Mucosa of rectum (tissue), 2 donors: ENCODE measurements at regions not wholly inside any gene's neighbourhood (a gene's known extent, or its start where the extent isn't known, plus 50 kb on each side); places are given as distances from the start of the nearest gene placed in this dataset.
A peak's percentile ranks its signal among the peaks of the same experiment; 100 is the strongest.

Experiments
- H3K27ac ChIP-seq, 2 donors: one replicate each; pipeline ENCODE4 v1.7.0; 2013; ENCODE audit warnings: inconsistent platforms in 2 of 2, low read depth in 2 of 2, low read length in 2 of 2
- H3K27me3 ChIP-seq, 2 donors: one replicate each; pipeline ENCODE4 v1.7.0; 2013; ENCODE audit warnings: low read length in 2 of 2; ENCODE audit not compliant: control insufficient read depth in 2 of 2, insufficient read depth in 2 of 2
- H3K36me3 ChIP-seq, 2 donors: one replicate each; pipeline ENCODE4 v1.7.0; 2013; ENCODE audit warnings: low read length in 2 of 2; ENCODE audit not compliant: control insufficient read depth in 2 of 2, insufficient read depth in 2 of 2
- H3K4me1 ChIP-seq, 2 donors: one replicate each; pipeline ENCODE4 v1.7.0; 2013; ENCODE audit warnings: low read length in 2 of 2, mild to moderate bottlenecking in 1 of 2; ENCODE audit not compliant: control insufficient read depth in 2 of 2, insufficient read depth in 2 of 2
- H3K4me3 ChIP-seq, 2 donors: one replicate each; pipeline ENCODE4 v1.7.0; 2013; ENCODE audit warnings: low read length in 2 of 2
- H3K9ac ChIP-seq, 2 donors: one replicate each; pipeline ENCODE4 v1.7.0; 2013; ENCODE audit warnings: low read length in 2 of 2, low read depth in 1 of 2, mild to moderate bottlenecking in 1 of 2
- H3K9me3 ChIP-seq, 2 donors: one replicate each; pipeline ENCODE4 v1.7.0; 2013; ENCODE audit warnings: low read length in 2 of 2; ENCODE audit not compliant: control insufficient read depth in 2 of 2
- donor health status: healthy.
- donor health status: Normal muscosa, but diverticular disease.

- H3K9me3 ChIP-seq, result peaks cover 0 to 1% of the 10 kb centered on the region in 2 donors
- no peaks in the 10 kb centered on the region for H3K4me1 ChIP-seq
- H3K36me3 ChIP-seq, result no peaks in the 10 kb centered on the region
- no peak overlapping the region for H3K9ac ChIP-seq
- H3K4me3 ChIP-seq, result no peak overlapping the region
- H3K27ac ChIP-seq, result no peak overlapping the region
- H3K27me3 ChIP-seq, result no peaks in the 10 kb centered on the region
Observed at GRCh38 chr21:35119501-35120047, 70.5 kb upstream of the RUNX1 start.

DNA sequence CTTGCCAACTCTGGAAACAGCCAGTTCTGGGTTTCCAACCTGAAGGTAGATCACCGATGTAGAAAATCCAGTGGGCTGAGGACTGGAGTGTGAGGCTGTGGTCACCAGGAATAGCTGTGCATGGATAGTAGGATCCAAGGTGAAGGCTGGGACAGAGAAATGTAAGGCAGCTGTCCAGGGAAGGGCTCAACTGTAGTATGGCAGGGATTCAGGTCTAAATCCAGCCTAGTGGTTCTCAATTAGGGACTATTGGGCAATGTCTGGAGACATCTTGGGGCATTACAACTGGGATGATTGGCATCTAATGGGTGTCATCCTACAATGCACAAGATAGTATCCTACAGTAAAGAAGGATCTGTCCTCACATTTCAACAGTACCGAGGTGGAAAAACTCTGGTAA lies 67.7 kb upstream of the RUNX1 start:
- no peaks in the 10 kb centered on the region for H3K27me3 ChIP-seq
- no peaks in the 10 kb centered on the region for H3K9me3 ChIP-seq
- no peaks in the 10 kb centered on the region for H3K36me3 ChIP-seq
- H3K9ac ChIP-seq, result no peak overlapping the region
- H3K27ac ChIP-seq, result no peak overlapping the region
- H3K4me1 ChIP-seq, result no peaks in the 10 kb centered on the region
- H3K4me3 ChIP-seq, result no peak overlapping the region

DNA sequence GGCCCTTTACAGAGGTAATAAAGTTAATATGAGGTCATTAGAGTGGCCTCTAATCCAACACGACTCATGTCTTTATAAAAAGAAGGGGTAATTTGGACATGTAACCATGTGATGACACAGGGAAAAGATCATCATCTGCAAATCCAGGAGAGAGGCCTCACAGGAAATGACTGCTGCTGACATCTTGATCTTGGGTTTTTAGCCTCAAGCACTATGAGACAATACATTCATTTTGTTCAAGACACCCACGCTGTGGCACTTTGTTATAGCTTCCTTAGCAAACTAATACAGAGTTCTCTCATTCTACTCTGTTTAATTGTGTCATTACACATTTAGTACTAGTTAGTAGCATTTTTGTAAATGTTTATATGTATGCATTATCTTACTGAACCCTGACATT lies 64.0 kb upstream of the RUNX1 start:
- Histone ChIP-seq H3K27ac (no peak overlapping the region), H3K27me3 (no peaks in the 10 kb centered on the region), H3K9me3 (no peaks in the 10 kb centered on the region), H3K4me3 (no peak overlapping the region), H3K4me1 (no peaks in the 10 kb centered on the region), H3K9ac (no peak overlapping the region), H3K36me3 (no peaks in the 10 kb centered on the region)

GRCh38 chr21:35111321-35111930 lies 62.3 kb upstream of the RUNX1 start:
- H3K27ac ChIP-seq, result no peak overlapping the region
- no peaks in the 10 kb centered on the region for H3K9me3 ChIP-seq
- no peaks in the 10 kb centered on the region for H3K36me3 ChIP-seq
- no peak overlapping the region for H3K9ac ChIP-seq
- H3K4me1 ChIP-seq, result no peaks in the 10 kb centered on the region
- no peak overlapping the region for H3K4me3 ChIP-seq
- H3K27me3 ChIP-seq, result no peaks in the 10 kb centered on the region

DNA sequence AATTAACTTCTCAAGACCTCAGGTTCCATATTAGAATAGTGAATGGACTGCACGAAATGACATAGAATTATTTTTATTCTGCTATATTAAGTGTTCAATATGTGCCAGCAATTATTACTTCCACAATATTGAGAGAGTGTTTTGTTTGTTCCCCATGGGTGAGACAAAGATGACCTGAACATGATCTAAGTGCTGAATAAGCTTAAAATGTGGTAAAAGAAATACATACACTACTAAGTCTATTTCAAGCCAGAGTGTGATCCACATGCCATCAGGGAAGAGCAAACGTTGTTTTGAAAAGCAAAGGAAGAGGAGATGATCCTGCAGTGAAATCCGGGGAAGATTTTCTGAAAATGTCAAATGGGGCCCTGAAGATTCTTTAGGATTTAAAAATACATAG lies 59.8 kb upstream of the RUNX1 start:
- H3K4me3 ChIP-seq, result no peak overlapping the region
- H3K4me1 ChIP-seq, result no peaks in the 10 kb centered on the region
- H3K27ac ChIP-seq, result no peak overlapping the region
- H3K9ac ChIP-seq, result no peak overlapping the region
- H3K27me3 ChIP-seq, result no peaks in the 10 kb centered on the region
- no peaks in the 10 kb centered on the region for H3K36me3 ChIP-seq
- no peaks in the 10 kb centered on the region for H3K9me3 ChIP-seq

GRCh38 chr21:35107520-35107919 lies 58.4 kb upstream of the RUNX1 start:
- H3K27me3 ChIP-seq, result no peaks in the 10 kb centered on the region

DNA sequence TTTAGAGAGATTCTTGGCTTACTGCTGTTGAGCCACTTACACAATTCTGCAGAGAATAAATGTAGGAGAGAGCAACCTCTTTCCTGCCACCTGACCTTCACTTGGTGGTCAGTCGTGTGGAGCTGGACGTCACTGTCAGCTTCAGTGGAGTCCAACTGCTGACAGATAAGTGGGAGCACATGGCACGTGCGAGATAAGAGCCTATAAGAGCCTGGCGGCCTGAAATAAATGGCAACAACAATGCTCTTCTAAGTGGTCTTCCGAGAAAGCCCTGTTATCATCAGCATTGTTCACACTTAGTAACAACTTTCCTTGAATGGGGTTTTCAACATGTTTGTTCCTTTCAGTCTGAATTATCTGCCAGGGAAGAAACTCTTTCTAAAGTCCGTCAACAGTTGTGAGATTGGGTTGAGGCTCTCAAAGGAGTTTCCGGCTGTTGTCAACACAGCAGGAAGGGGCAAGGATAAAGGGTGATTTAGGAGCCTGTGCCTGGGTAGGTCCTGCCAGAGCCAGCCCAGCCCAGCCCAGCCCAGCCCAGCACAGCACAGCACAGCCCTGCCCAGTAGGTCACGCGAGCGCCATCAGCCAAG lies 57.2 kb upstream of the RUNX1 start:
- no peaks in the 10 kb centered on the region for H3K36me3 ChIP-seq
- H3K9ac ChIP-seq, result no peak overlapping the region
- no peak overlapping the region for H3K4me3 ChIP-seq
- H3K9me3 ChIP-seq, result no peaks in the 10 kb centered on the region
- no peaks in the 10 kb centered on the region for H3K27me3 ChIP-seq
- no peaks in the 10 kb centered on the region for H3K4me1 ChIP-seq
- H3K27ac ChIP-seq, result no peak overlapping the region

More at GRCh38 chr21:35107520-35107919, 58.4 kb upstream of the RUNX1 start:
- H3K4me3 ChIP-seq, result no peak overlapping the region
- no peaks in the 10 kb centered on the region for H3K36me3 ChIP-seq
- H3K4me1 ChIP-seq, result no peaks in the 10 kb centered on the region
- H3K27ac ChIP-seq, result no peak overlapping the region
- H3K9ac ChIP-seq, result no peak overlapping the region
- H3K9me3 ChIP-seq, result no peaks in the 10 kb centered on the region

DNA sequence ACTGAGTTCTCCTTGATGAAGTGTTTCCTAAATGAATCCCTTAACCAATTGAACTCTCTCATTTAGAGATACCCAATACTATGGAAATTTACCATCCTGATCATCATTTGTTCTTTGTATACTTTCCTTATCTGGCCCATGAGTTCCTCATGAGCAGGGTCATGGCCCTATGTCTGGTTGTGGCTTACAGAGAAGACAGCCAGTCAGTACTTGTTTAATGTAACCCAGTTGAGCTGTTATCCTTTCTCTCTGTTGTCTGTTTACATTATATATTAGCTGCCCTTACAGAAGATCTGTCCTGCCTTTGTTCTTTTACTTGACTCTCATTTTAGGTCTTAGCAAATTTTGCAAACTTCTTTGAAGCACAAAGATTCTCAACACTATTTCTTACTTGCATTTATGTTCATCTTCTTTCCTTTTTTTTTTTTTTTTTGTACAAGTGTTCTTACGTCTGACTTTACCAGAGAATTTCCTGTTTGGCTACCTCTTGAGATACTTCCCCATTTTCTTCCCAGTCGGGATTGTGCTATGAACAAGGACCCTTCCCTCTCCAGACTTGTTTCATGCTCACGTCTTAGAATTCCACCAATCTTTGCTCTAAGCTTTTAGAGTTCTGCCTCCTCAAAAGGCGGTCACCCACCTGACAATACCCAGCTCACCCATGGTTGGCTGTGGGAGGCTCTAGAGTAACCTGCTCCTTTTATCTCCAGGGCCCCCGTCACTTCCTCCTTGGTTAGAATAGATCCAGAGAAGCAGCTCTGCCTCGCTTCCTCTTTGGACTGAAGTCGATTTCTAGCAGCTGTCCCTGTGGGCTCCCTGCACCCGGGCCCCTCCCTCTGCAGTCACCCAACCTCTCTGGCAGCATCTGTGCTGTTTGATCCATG lies 53.6 kb upstream of the RUNX1 start:
- H3K27ac ChIP-seq, result peak overlapping the region in 1 of 2 donors; percentile 9
- H3K4me1 ChIP-seq, result no peaks in the 10 kb centered on the region
- no peaks in the 10 kb centered on the region for H3K27me3 ChIP-seq
- no peak overlapping the region for H3K9ac ChIP-seq
- no peaks in the 10 kb centered on the region for H3K36me3 ChIP-seq
- H3K4me3 ChIP-seq, result no peak overlapping the region
- H3K9me3 ChIP-seq, result no peaks in the 10 kb centered on the region

- H3K27ac ChIP-seq, result no peak overlapping the region
- no peaks in the 10 kb centered on the region for H3K36me3 ChIP-seq
- H3K9ac ChIP-seq, result no peak overlapping the region
- H3K4me1 ChIP-seq, result no peaks in the 10 kb centered on the region
- H3K4me3 ChIP-seq, result no peak overlapping the region
- no peaks in the 10 kb centered on the region for H3K9me3 ChIP-seq
- H3K27me3 ChIP-seq, result no peaks in the 10 kb centered on the region
Observed at GRCh38 chr21:35100349-35100811, 51.3 kb upstream of the RUNX1 start.

GRCh38 chr21:35099310-35099709 lies 50.2 kb upstream of the RUNX1 start:
- H3K4me3 ChIP-seq, result no peak overlapping the region
- no peak overlapping the region for H3K9ac ChIP-seq
- H3K27ac ChIP-seq, result no peak overlapping the region
- H3K4me1 ChIP-seq, result no peaks in the 10 kb centered on the region
- H3K9me3 ChIP-seq, result no peaks in the 10 kb centered on the region
- no peaks in the 10 kb centered on the region for H3K36me3 ChIP-seq
- H3K27me3 ChIP-seq, result no peaks in the 10 kb centered on the region
